ENCODE measurements at regions not wholly inside any gene's neighbourhood (a gene's known extent, or its start where the extent isn't known, plus 50 kb on each side); places are given as distances from the start of the nearest gene placed in this dataset.

DNA sequence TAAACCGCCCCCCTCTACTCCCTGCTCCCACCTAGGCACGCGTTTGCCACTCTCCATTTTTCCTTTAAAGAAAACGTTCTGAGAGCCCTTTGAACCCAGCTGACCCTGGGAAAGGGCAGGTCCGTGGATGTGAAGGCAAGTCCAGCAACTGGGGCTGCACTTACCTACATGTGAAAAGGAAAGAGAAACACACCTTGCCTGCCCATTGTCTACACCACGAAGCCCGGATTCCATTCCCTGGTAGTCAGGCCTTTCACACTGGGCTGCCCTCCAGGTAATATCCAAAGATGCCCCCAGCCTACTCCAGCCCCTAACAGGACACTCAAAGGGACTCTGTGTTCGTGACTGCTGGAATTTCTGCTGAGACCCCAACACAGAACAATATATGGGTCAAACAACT, 94.4 kb downstream of the CD83 start:
- TF ChIP-seq CTCF (IDR thresholded peaks at IDR 0.05) = no peak
- no peak for TF ChIP-seq POLR2A (IDR thresholded peaks at IDR 0.05)
